ENCODE measurements at regions not wholly inside any gene's neighbourhood (a gene's known extent, or its start where the extent isn't known, plus 50 kb on each side); places are given as distances from the start of the nearest gene placed in this dataset.

DNA sequence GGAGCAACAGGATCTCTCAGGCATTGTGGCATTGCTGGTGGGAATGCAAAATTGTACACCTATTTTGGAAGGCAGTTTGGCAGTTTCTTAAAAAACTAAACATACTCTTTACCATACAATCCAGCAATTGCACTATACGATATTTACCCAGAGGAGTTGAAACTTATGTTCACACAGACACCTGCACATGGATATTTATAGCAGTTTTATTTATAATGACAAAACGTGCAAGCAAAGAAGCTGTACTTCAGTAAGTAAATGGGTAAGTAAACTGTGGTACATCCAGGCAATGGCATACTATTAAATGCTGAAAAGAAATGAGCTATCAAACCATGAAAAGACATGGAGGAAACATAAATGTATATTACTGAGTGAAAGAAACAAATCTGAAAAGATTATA lies 71.6 kb upstream of the UBAC2 start:
- TF ChIP-seq, protein P1, sequence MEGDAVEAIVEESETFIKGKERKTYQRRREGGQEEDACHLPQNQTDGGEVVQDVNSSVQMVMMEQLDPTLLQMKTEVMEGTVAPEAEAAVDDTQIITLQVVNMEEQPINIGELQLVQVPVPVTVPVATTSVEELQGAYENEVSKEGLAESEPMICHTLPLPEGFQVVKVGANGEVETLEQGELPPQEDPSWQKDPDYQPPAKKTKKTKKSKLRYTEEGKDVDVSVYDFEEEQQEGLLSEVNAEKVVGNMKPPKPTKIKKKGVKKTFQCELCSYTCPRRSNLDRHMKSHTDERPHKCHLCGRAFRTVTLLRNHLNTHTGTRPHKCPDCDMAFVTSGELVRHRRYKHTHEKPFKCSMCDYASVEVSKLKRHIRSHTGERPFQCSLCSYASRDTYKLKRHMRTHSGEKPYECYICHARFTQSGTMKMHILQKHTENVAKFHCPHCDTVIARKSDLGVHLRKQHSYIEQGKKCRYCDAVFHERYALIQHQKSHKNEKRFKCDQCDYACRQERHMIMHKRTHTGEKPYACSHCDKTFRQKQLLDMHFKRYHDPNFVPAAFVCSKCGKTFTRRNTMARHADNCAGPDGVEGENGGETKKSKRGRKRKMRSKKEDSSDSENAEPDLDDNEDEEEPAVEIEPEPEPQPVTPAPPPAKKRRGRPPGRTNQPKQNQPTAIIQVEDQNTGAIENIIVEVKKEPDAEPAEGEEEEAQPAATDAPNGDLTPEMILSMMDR (IDR thresholded peaks at IDR 0.05) = no peak
- no peak for TF ChIP-seq POLR2A (IDR thresholded peaks at IDR 0.05)

All from adrenal gland (tissue), 5 donors.